ENCODE measurements at regions not wholly inside any gene's neighbourhood (a gene's known extent, or its start where the extent isn't known, plus 50 kb on each side); places are given as distances from the start of the nearest gene placed in this dataset.
"Not testable (repeated sequence)": the region's sequence is repeated elsewhere in the genome, so short reads cannot be mapped to it uniquely, and the experiment has no call there.

- DNase-seq (ENCODE audit: low read depth): no peak
These were observed 262.5 kb downstream of the CGGBP1 start for GRCh38 chr3:87796137-87796842.

DNA sequence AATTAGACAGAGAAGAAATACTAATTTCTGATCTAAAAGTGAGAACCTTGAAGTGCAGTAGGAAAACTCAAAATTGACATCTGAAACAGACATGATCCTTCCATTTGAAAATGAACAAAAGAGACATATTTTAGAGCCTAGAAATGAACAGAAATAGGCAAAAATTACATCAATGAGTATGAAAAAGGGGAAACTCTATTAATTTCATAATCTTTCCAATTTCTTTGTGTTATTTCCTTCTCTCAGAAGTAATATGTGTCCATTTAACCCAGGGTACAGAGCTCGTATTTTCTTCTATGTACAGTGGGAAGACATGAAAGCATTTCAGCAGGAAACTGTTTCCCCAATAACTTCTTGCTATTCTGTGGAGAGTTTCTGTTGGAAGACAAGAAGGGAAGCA, 263.1 kb downstream of the CGGBP1 start:
- DNase-seq (ENCODE audit: low read depth): no peak

DNA sequence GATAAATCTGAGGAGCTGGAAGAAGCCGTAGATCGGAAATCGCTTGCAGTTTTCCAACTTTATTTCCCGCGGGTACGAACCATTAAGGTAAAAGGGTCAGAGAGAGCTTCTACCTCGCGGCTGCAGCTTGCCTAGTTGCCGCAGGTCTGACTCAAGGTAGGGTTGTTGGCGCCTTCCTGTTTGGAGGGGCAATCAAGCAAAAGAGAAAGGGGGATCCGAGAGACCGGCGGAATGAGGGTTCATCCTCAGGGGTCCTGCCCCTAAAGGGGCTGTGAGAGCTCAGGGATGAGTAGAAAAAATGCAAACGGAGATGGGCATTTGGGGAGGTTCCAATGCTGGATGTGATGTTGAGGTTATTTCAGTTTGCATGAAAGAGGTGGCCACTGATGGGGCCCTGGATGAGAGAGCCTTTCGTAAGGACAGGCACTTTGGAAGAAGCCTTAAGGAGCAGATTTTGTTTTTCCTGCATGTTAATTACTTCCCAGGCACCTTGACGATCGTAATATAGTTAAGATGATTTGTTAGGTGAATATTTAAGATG, 265.4 kb downstream of the CGGBP1 start:
- DNase-seq (ENCODE audit: low read depth): no peak

- peak; percentile 37 for DNase-seq (ENCODE audit: low read depth)
These were observed 266.1 kb downstream of the CGGBP1 start, which contains the start of gene HTR1F for GRCh38 chr3:87792534-87793336. TSS of gene HTR1F (plus strand) at chr3:87792706.

DNA sequence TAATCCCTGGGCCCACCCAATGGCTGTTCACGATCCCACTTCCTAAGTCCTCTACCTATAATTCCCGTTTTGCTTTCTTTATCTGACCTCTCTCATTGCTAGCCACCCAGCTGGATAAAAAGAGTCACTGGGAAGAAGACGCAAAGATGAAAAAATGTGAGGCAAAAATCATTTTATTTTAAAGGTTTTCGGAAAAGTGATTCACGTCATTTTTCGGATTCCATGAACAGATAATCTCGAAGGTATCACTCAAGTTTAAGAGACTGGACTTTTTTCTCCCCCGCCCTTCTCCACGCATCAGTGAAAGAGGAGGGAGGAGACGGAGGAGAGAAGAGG, 266.6 kb downstream of the CGGBP1 start:
- DNase-seq (ENCODE audit: low read depth): no peak

GRCh38 chr3:87791248-87792027, 267.4 kb downstream of the CGGBP1 start:
- DNase-seq (ENCODE audit: low read depth): no peak

DNA sequence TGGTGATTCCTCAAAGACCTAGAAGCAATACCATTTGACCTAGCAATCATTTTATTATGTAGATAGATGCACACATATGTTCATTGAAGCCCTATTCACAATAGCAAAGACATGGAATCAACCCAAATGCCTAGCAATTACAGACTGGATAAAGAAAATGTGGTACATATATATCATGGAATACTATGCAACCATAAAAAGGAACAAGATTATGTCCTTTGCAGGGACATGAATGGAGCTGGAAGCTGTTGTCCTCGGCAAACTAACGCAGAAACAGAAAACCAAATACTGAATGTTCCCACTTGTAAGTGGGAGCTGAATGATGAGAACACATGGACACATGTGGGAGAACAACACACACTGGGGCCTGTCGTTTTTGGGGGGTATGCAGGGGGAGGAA, 269.8 kb downstream of the CGGBP1 start:
- not testable (repeated sequence) for DNase-seq (ENCODE audit: low read depth)

GRCh38 chr3:87788516-87788915, 270.3 kb downstream of the CGGBP1 start:
- DNase-seq (ENCODE audit: low read depth): no peak

DNA sequence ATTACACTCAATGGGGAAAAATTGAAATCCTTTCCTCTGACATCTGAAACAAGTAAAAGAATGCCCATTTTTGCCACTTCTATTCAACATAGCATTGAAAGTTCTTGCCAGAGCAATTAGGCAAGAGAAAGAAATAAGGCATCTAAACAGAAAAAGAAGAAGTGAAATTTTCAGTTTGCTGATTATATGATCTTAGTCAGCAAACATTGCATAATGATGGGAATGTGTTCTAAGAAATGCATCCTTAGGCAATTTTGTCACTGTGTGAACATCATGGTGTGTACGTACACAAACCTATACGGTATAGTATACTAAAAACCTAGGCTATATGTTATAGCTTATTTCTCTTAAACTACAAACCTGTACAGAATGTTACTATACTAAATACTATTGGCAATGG, 278.0 kb downstream of the CGGBP1 start:
- DNase-seq (ENCODE audit: low read depth): no peak

GRCh38 chr3:87778876-87779275, 279.9 kb downstream of the CGGBP1 start:
- DNase-seq (ENCODE audit: low read depth): no peak

GRCh38 chr3:87771337-87772192, 287.2 kb downstream of the CGGBP1 start:
- peak; percentile 51 for DNase-seq (ENCODE audit: low read depth)

GRCh38 chr3:87766721-87767120, 292.1 kb downstream of the CGGBP1 start:
- peak; percentile 0 for DNase-seq (ENCODE audit: low read depth)

DNA sequence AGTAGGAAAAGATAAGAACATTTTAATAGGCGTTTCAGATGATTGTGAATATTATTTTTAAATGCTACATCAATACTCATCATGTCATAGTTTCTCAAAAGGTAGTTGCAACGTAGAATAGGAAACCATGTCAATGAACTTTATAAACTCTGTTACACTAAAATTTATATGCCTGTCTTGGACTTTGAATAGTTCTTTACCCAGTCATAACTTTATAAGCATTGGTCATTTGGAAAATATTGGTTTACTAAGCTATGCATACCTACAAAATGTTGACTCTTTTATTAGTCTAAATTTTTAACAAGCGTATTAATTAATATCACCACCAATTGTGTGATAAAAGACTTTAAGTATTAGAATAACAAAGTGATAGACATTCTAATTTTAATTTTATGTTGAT, 293.5 kb downstream of the CGGBP1 start:
- DNase-seq (ENCODE audit: low read depth): no peak

DNA sequence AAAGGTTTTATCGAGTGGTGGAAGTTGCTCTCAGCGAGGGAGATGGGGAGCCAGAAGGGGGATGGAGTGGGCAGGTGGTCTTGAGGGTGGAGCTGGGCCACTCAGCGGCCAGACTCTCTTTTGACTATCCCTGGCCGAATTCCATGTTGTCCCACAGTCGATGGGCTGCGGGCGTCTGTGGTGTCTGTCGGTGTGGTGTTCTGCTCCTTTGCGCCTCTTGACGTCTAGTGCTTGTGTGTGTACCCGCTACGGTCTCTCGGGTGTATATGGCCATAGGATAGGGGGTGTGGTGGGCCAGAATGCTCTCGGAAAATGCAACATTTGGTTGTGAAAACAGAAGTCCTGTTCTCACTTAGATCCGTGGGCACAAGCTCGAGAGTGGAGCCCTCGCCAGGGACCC, 297.0 kb downstream of the CGGBP1 start:
- DNase-seq (ENCODE audit: low read depth): no peak

- no peak for DNase-seq (ENCODE audit: low read depth)
These were observed 297.5 kb downstream of the CGGBP1 start for GRCh38 chr3:87761341-87761740.

DNA sequence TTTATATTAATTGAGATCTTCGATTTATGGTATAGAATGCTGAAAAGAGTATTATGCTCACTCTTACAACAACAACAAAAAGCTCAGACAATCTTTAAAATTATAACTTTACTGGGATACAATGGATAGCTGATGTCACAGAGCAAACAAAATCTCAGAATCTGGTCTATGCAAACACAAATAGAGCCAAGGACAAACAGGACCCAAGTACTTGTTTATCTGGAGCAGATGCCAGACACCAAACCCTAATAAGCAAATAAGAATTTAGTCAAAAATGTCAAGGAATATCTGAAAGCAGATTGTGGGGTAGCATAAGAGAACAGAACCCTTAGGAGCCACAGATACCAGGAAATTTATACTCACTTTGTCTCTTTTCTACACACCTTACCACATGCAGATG, 302.2 kb downstream of the CGGBP1 start:
- no peak for DNase-seq (ENCODE audit: low read depth)

GRCh38 chr3:87755852-87756251, 303.0 kb downstream of the CGGBP1 start:
- DNase-seq (ENCODE audit: low read depth): no peak

GRCh38 chr3:87742250-87742649, 316.6 kb downstream of the CGGBP1 start:
- DNase-seq (ENCODE audit: low read depth): no peak

DNA sequence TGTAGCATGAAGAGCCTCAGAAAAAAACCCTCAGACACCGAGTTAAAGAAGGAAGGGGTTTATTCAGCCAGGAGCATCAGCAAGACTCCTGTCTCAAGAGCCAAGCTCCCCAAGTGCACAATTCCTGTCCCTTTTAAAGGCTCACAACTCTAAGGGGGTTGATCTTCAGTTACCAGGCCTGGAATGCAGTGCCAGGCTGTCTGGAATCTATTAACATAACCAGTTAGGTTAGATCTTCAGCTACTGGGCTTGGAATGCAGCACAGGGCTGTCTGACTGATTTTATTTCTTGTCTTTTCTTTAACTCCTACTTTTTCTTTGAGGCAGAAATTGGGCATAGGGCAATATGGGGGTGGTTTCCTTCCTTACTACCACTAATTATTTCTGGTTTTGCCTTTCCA, 317.9 kb downstream of the CGGBP1 start:
- not testable (repeated sequence) for DNase-seq (ENCODE audit: low read depth)

DNA sequence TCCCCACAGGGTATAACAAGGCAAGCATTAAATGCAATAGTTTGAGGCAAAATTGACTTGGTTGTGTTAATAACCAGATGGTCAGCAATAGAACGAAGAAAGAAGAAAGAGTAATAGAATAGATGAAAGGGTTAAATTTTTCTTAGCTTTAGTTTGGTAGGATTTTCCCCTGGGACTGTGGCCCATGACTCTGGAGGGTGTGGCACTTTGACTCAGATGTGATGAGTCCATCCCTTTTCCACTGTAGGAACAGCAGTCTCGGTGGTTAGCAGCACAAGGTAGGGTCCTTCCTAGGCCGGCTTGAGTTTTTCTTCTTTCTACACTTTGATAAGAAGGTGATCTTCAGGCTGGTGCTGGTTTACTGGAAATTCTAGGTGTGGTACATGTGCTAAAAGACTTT, 321.0 kb downstream of the CGGBP1 start:
- peak; percentile 31 for DNase-seq (ENCODE audit: low read depth)
